GM12878 (cell line): ENCODE measurements at regions not wholly inside any gene's neighbourhood (a gene's known extent, or its start where the extent isn't known, plus 50 kb on each side); places are given as distances from the start of the nearest gene placed in this dataset.

Experiments
- ATAC-seq: fragments of 200-7000 bp; cut with Tn5 transposase; 3 replicates; pipeline ENCODE4 v1.9.1; 2020; ENCODE audit warnings: mild to moderate bottlenecking, moderate library complexity
- BruUV-seq: library from RNA; stranded (reverse); fragments of 400-500 nt; replicated peaks from 2 replicates; lab custom pipeline; 2021; lab: Mats Ljungman, UMichigan
- CTCF ChIA-PET: fragments of 300-600 bp; sonication (Branson Sonifier 250); formaldehyde crosslinking; extraction: SDS; loops from one replicate; lab custom pipeline; 2021; ENCODE audit warnings: inconsistent platforms; lab: Yijun Ruan, JAX
- POLR2A ChIA-PET: fragments of 350-600 bp; formaldehyde crosslinking; extraction: SDS; loops from one replicate; lab custom pipeline; 2021; ENCODE audit warnings: inconsistent platforms; lab: Charles Lee
- RAD21 ChIA-PET: fragments of 300-600 bp; sonication (Branson Sonifier 250); formaldehyde crosslinking; loops from one replicate; lab custom pipeline; 2023; ENCODE audit warnings: antibody characterized with exemption; ENCODE audit not compliant: unreplicated experiment; lab: Charles Lee
- SMC1A ChIA-PET: fragments of 300-600 bp; sonication (Branson Sonifier 250); formaldehyde crosslinking; loops from one replicate; lab custom pipeline; 2023; ENCODE audit not compliant: unreplicated experiment, uncharacterized antibody; lab: Charles Lee
- DNase-seq: peaks from one replicate; pipeline ENCODE4 v3.0.0-alpha.2; 2011; ENCODE audit warnings: low read depth, low spot score
- FAIRE-seq: peaks from 3 replicates; lab custom pipeline; 2011; peaks lifted over from hg19 to GRCh38; lab: Jason Lieb, UNC
- H2AFZ ChIP-seq: 2 replicates; pipeline ENCODE4 v1.6.0; 2011; ENCODE audit warnings: low read depth, low read length, control low read depth; ENCODE audit not compliant: control insufficient read depth
- H3K27ac ChIP-seq: 2 replicates; pipeline ENCODE4 v1.5.1; 2011; ENCODE audit warnings: control low read depth; ENCODE audit not compliant: control insufficient read depth, insufficient read depth
- H3K27me3 ChIP-seq, 2 experiments: replicated peaks in 1 of 2; 2 replicates each; pipeline versions ENCODE4 v1.6.0 to v1.6.1; 2011; ENCODE audit warnings: low read length in 1 of 2; ENCODE audit not compliant: control insufficient read depth in 2 of 2, insufficient read depth in 2 of 2
- H3K36me3 ChIP-seq, 2 experiments: 2 replicates each; pipeline ENCODE4 v1.5.1; 2011; ENCODE audit warnings: low read length in 1 of 2; ENCODE audit not compliant: control insufficient read depth in 2 of 2, insufficient read depth in 2 of 2
- H3K4me1 ChIP-seq: 2 replicates; pipeline ENCODE4 v1.6.1; 2011; ENCODE audit warnings: mild to moderate bottlenecking, low read length, moderate library complexity, mixed read lengths; ENCODE audit not compliant: control insufficient read depth, insufficient read depth
- H3K4me2 ChIP-seq: 2 replicates; pipeline ENCODE4 v1.6.0; 2011; ENCODE audit warnings: control low read depth; ENCODE audit not compliant: control insufficient read depth, insufficient read depth
- H3K4me3 ChIP-seq: fragments of 200-600 bp; sonication (generic); 2 replicates; pipeline ENCODE4 v1.5.1; 2016
- H3K79me2 ChIP-seq: 2 replicates; pipeline ENCODE4 v1.6.0; 2011; ENCODE audit warnings: low read length; ENCODE audit not compliant: control insufficient read depth, insufficient read depth
- H3K9ac ChIP-seq: 2 replicates; pipeline ENCODE4 v1.8.0; 2011; ENCODE audit warnings: low read length, control low read depth, mixed read lengths; ENCODE audit not compliant: control insufficient read depth, insufficient read depth
- H3K9me3 ChIP-seq: replicated peaks from 3 replicates; pipeline ENCODE4 v1.5.1; 2011; ENCODE audit warnings: mild to moderate bottlenecking, low read length; ENCODE audit not compliant: control insufficient read depth, insufficient read depth
- H4K20me1 ChIP-seq: 2 replicates; pipeline ENCODE4 v1.6.0; 2011; ENCODE audit not compliant: control insufficient read depth, insufficient read depth
- GABPA ChIP-seq: IDR thresholded peaks from 2 replicates; pipeline ENCODE4 v1.6.1; 2014; ENCODE audit warnings: antibody characterized with exemption, low read depth, mild to moderate bottlenecking, inconsistent platforms
- IRF3 ChIP-seq: fragments of 450-650 bp; IDR thresholded peaks from 2 replicates; pipeline ENCODE4 v1.6.1; 2014; ENCODE audit warnings: mild to moderate bottlenecking
- MYC ChIP-seq: IDR thresholded peaks from 2 replicates; pipeline ENCODE4 v1.6.1; 2011; ENCODE audit warnings: mild to moderate bottlenecking, low read length, moderate library complexity, inconsistent platforms; ENCODE audit not compliant: insufficient read depth, insufficient replicate concordance, insufficient read length, severe bottlenecking
- NFXL1 ChIP-seq: fragments of 450-650 bp; IDR thresholded peaks from 2 replicates; pipeline ENCODE4 v1.6.1; 2017; ENCODE audit warnings: antibody characterized with exemption, mild to moderate bottlenecking, borderline replicate concordance
- NRF1 ChIP-seq: conservative IDR thresholded peaks from 2 replicates; pipeline ENCODE4 v1.6.1; 2011; ENCODE audit warnings: mild to moderate bottlenecking, low read depth, low read length, improper control_type of control experiment
- PAX5 ChIP-seq: IDR thresholded peaks from 2 replicates; pipeline ENCODE4 v1.6.1; 2011; ENCODE audit warnings: low read depth, low read length, borderline replicate concordance
- SMAD1 ChIP-seq: fragments of 450-650 bp; IDR thresholded peaks from 2 replicates; pipeline ENCODE4 v1.6.1; 2018; ENCODE audit warnings: mild to moderate bottlenecking, low read depth; ENCODE audit not compliant: partially characterized antibody
- SREBF1 ChIP-seq: IDR thresholded peaks from 2 replicates; pipeline ENCODE4 v1.6.1; 2012; ENCODE audit warnings: mild to moderate bottlenecking, low read length
- SUPT20H ChIP-seq: IDR thresholded peaks from 2 replicates; pipeline ENCODE4 v1.6.1; 2011; ENCODE audit warnings: low read depth, mild to moderate bottlenecking, low read length, moderate library complexity, borderline replicate concordance; ENCODE audit not compliant: control insufficient read depth
- USF2 ChIP-seq: IDR thresholded peaks from 2 replicates; pipeline ENCODE4 v1.6.1; 2011; ENCODE audit warnings: low read depth, low read length, improper control_type of control experiment, borderline replicate concordance
- WRNIP1 ChIP-seq: IDR thresholded peaks from 2 replicates; pipeline ENCODE4 v1.6.1; 2011; ENCODE audit warnings: low read depth, low read length, improper control_type of control experiment, borderline replicate concordance
- YY1 ChIP-seq: IDR thresholded peaks from 2 replicates; pipeline ENCODE4 v1.6.1; 2011; ENCODE audit warnings: low read depth, mild to moderate bottlenecking, low read length
- ZNF592 ChIP-seq: fragments of 450-650 bp; IDR thresholded peaks from 2 replicates; pipeline ENCODE4 v1.6.1; 2017; ENCODE audit warnings: mild to moderate bottlenecking, moderate library complexity
- WGBS: methylation state at CpG from one replicate; pipeline ENCODE4 v1.1.6; 2016; ENCODE audit warnings: low lambda C conversion rate; ENCODE audit not compliant: insufficient replicate concordance, insufficient coverage; ENCODE audit errors: missing lambda C conversion rate; 5-methylcytosine and 5-hydroxymethylcytosine counted together
- in situ Hi-C: fragments of 300-500 bp; cut with MboI; formaldehyde crosslinking; loops from 9 replicates; pipeline ENCODE4 v1.14.3; 2018; ENCODE audit warnings: mixed read lengths
- intact Hi-C: fragments of 100-400 bp; cut with micrococcal nuclease; formaldehyde crosslinking; loops from one replicate; pipeline ENCODE4 v1.14.2; 2022; ENCODE audit not compliant: unreplicated experiment
- TF ChIP-seq, protein P1 (sequence below): fragments of 450-650 bp; IDR thresholded peaks from 2 replicates; pipeline ENCODE4 v1.6.1; 2016; ENCODE audit warnings: mild to moderate bottlenecking
- TF ChIP-seq, protein P2 (sequence below): IDR thresholded peaks from 2 replicates; pipeline ENCODE4 v1.6.1; 2011; ENCODE audit warnings: mild to moderate bottlenecking, low read depth, low read length, moderate library complexity; ENCODE audit not compliant: insufficient replicate concordance

GRCh38 chr1:185560760-185561159 lies 173.4 kb upstream of the HMCN1 start:
- Histone ChIP-seq H3K79me2 (no peaks in the 10 kb centered on the region), H3K4me2 (no peak overlapping the region), H3K9ac (no peak overlapping the region), H3K4me1 (peaks cover 7% of the 10 kb centered on the region), H3K36me3 (no peaks in the 10 kb centered on the region), H3K27ac (no peak overlapping the region), H3K4me3 (no peak overlapping the region), H4K20me1 (no peaks in the 10 kb centered on the region), H2AFZ (no peak overlapping the region), H3K27me3 (no peaks in the 10 kb centered on the region), H3K9me3 (no peaks in the 10 kb centered on the region)
- ATAC-seq (peak; percentile 24; the same call in 1 of the 3 replicates), FAIRE-seq (no peak), DNase-seq (no peak)
- RAD21 ChIA-PET = interaction anchor here (1.2 to 2.3 kb wide), 3 partner anchors 223 to 321 kb away, joined by 7 to 13 read pairs (median 8); partner anchors contain the start of gene IVNS1ABP
- WGBS = 21% methylated on average over 4 of the region's 4 CpGs
- POLR2A ChIA-PET = interaction anchor here (1.5 kb wide), 1 partner anchor 15 kb away, joined by 3 read pairs; no protein-coding TSS in a partner anchor
- in situ Hi-C loops = no loop called here
- SMC1A ChIA-PET = interaction anchor here (0.9 to 2.3 kb wide), 5 partner anchors 10 to 120 kb away, joined by 3 to 7 read pairs (median 3); no protein-coding TSS in a partner anchor
- intact Hi-C loops = loop anchor here (1.0 kb wide), 1 partner anchor 243 kb away; the partner anchor contains the start of gene IVNS1ABP
- no TSS peak for BruUV-seq
- CTCF ChIA-PET = interaction anchor here (1.1 to 2.2 kb wide), 4 partner anchors 15 to 296 kb away, joined by 3 to 10 read pairs (median 6); no protein-coding TSS in a partner anchor
- TF ChIP-seq IRF3 (no peak), NFXL1 (no peak), SREBF1 (no peak), USF2 (no peak), SMAD1 (no peak), ZNF592 (no peak), PAX5 (no peak), MYC (no peak), NRF1 (no peak), WRNIP1 (no peak), GABPA (no peak), SUPT20H (no peak), YY1 (no peak)
- TF ChIP-seq, protein P1, sequence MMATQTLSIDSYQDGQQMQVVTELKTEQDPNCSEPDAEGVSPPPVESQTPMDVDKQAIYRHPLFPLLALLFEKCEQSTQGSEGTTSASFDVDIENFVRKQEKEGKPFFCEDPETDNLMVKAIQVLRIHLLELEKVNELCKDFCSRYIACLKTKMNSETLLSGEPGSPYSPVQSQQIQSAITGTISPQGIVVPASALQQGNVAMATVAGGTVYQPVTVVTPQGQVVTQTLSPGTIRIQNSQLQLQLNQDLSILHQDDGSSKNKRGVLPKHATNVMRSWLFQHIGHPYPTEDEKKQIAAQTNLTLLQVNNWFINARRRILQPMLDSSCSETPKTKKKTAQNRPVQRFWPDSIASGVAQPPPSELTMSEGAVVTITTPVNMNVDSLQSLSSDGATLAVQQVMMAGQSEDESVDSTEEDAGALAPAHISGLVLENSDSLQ = no peak
- TF ChIP-seq, protein P2, sequence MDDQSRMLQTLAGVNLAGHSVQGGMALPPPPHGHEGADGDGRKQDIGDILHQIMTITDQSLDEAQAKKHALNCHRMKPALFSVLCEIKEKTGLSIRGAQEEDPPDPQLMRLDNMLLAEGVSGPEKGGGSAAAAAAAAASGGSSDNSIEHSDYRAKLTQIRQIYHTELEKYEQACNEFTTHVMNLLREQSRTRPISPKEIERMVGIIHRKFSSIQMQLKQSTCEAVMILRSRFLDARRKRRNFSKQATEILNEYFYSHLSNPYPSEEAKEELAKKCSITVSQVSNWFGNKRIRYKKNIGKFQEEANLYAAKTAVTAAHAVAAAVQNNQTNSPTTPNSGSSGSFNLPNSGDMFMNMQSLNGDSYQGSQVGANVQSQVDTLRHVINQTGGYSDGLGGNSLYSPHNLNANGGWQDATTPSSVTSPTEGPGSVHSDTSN = no peak
